Hepatocyte (in vitro differentiated cells): ENCODE measurements at regions not wholly inside any gene's neighbourhood (a gene's known extent, or its start where the extent isn't known, plus 50 kb on each side); places are given as distances from the start of the nearest gene placed in this dataset.

Source experiments
- EZH2 ChIP-seq: fragments of 200-600 bp; sonication (generic); IDR thresholded peaks from 2 replicates; pipeline ENCODE4 v1.6.1; 2016; ENCODE audit warnings: antibody characterized with exemption, mild to moderate bottlenecking, borderline replicate concordance
- EZH2phosphoT487 ChIP-seq: fragments of 200-600 bp; sonication (generic); IDR thresholded peaks from one replicate; pipeline ENCODE4 v1.6.1; 2018; ENCODE audit warnings: antibody characterized with exemption, mild to moderate bottlenecking, low read depth, moderate library complexity; ENCODE audit not compliant: unreplicated experiment, severe bottlenecking
- TF ChIP-seq, protein P1 (sequence below): fragments of 200-600 bp; sonication (generic); IDR thresholded peaks from 2 replicates; pipeline ENCODE4 v1.5.1; 2016; ENCODE audit warnings: antibody characterized with exemption, mild to moderate bottlenecking; ENCODE audit not compliant: poor library complexity

DNA sequence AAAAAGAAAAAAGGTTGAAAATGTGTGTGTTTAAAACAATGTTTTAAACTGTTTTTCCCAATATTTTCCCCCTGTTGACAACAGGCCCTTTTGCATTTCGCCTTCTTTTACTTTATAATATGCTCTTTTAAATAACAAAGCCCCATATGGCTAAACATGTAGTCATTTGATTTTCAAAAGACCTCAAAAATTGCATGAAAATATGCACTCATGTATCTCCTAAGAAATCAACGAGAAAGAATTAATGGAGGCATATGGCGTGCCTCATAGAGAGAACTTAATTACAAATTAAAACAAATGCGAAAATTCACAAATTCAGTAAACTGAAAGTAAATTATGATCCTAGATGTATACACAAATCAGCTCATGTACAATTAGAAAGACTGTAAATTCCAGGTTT lies 202.6 kb upstream of the FOXN3 start:
- TF ChIP-seq, protein P1, sequence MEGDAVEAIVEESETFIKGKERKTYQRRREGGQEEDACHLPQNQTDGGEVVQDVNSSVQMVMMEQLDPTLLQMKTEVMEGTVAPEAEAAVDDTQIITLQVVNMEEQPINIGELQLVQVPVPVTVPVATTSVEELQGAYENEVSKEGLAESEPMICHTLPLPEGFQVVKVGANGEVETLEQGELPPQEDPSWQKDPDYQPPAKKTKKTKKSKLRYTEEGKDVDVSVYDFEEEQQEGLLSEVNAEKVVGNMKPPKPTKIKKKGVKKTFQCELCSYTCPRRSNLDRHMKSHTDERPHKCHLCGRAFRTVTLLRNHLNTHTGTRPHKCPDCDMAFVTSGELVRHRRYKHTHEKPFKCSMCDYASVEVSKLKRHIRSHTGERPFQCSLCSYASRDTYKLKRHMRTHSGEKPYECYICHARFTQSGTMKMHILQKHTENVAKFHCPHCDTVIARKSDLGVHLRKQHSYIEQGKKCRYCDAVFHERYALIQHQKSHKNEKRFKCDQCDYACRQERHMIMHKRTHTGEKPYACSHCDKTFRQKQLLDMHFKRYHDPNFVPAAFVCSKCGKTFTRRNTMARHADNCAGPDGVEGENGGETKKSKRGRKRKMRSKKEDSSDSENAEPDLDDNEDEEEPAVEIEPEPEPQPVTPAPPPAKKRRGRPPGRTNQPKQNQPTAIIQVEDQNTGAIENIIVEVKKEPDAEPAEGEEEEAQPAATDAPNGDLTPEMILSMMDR, result no peak
- TF ChIP-seq EZH2 (no peak), EZH2phosphoT487 (no peak)
